GM23338 (cell line): ENCODE measurements at regions not wholly inside any gene's neighbourhood (a gene's known extent, or its start where the extent isn't known, plus 50 kb on each side); places are given as distances from the start of the nearest gene placed in this dataset.

Experiments used
- ATAC-seq: fragments of 200-7000 bp; cut with Tn5 transposase; 3 replicates; pipeline ENCODE4 v1.9.1; 2020
- DNase-seq: peaks from one replicate; pipeline ENCODE4 v3.0.0-alpha.2; 2015; ENCODE audit warnings: low spot score
- H2AFZ ChIP-seq: fragments of 200-600 bp; sonication (generic); 2 replicates; pipeline ENCODE4 v1.8.0; 2016; ENCODE audit warnings: antibody characterized with exemption, mild to moderate bottlenecking, moderate library complexity
- H3F3A ChIP-seq: fragments of 200-600 bp; sonication (generic); replicated peaks from 2 replicates; pipeline ENCODE4 v1.8.0; 2017; ENCODE audit warnings: antibody characterized with exemption, mixed run types, low read depth
- H3K27ac ChIP-seq: fragments of 200-600 bp; sonication (generic); 2 replicates; pipeline ENCODE4 v1.6.1; 2016; ENCODE audit warnings: low read depth
- H3K27me3 ChIP-seq: fragments of 200-600 bp; sonication (generic); 2 replicates; pipeline ENCODE4 v1.8.0; 2016; ENCODE audit warnings: mild to moderate bottlenecking, mixed run types, moderate library complexity; ENCODE audit not compliant: insufficient read depth
- H3K36me3 ChIP-seq: fragments of 200-600 bp; sonication (generic); 2 replicates; pipeline ENCODE4 v1.8.0; 2016; ENCODE audit warnings: mild to moderate bottlenecking; ENCODE audit not compliant: insufficient read depth
- H3K4me1 ChIP-seq: fragments of 200-600 bp; sonication (generic); 2 replicates; pipeline ENCODE4 v1.8.0; 2016; ENCODE audit warnings: mild to moderate bottlenecking, moderate library complexity; ENCODE audit not compliant: insufficient read depth
- H3K4me2 ChIP-seq: fragments of 200-600 bp; sonication (generic); 2 replicates; pipeline ENCODE4 v1.7.1; 2017; ENCODE audit warnings: mixed run types
- H3K4me3 ChIP-seq: fragments of 200-600 bp; sonication (generic); 2 replicates; pipeline ENCODE4 v1.6.1; 2016; ENCODE audit warnings: mixed run types
- H3K79me2 ChIP-seq: fragments of 200-600 bp; sonication (generic); replicated peaks from 2 replicates; pipeline ENCODE4 v1.8.0; 2017; ENCODE audit warnings: mild to moderate bottlenecking; ENCODE audit not compliant: insufficient read depth
- H3K9me2 ChIP-seq: fragments of 200-600 bp; sonication (generic); 2 replicates; pipeline ENCODE4 v1.8.0; 2017; ENCODE audit not compliant: insufficient read depth
- H4K20me1 ChIP-seq: fragments of 200-600 bp; sonication (generic); replicated peaks from 2 replicates; pipeline ENCODE4 v1.8.0; 2017; ENCODE audit warnings: mild to moderate bottlenecking; ENCODE audit not compliant: insufficient read depth
- H3K27ac Mint-ChIP-seq: 2 replicates; pipeline ENCODE4 v1.8.0; 2020; ENCODE audit warnings: inconsistent platforms, mild to moderate bottlenecking, moderate library complexity, mixed read lengths
- H3K27me3 Mint-ChIP-seq: 3 replicates; pipeline ENCODE4 v1.8.0; 2022; ENCODE audit warnings: low read depth, mild to moderate bottlenecking, moderate library complexity, mixed read lengths, inconsistent platforms; ENCODE audit not compliant: insufficient read depth, poor library complexity
- H3K36me3 Mint-ChIP-seq: 3 replicates; pipeline ENCODE4 v1.8.0; 2021; ENCODE audit warnings: low read depth, mild to moderate bottlenecking, inconsistent platforms, moderate library complexity, mixed read lengths
- H3K4me1 Mint-ChIP-seq: 3 replicates; pipeline ENCODE4 v1.8.0; 2020; ENCODE audit warnings: mild to moderate bottlenecking, inconsistent platforms, mixed read lengths
- H3K4me3 Mint-ChIP-seq: 3 replicates; pipeline ENCODE4 v1.8.0; 2021; ENCODE audit warnings: moderate library complexity, mild to moderate bottlenecking, inconsistent platforms, mixed read lengths
- H3K9me3 Mint-ChIP-seq: 3 replicates; pipeline ENCODE4 v1.8.0; 2020; ENCODE audit warnings: moderate library complexity, mild to moderate bottlenecking, inconsistent platforms, mixed read lengths
- CREB1 ChIP-seq: fragments of 250-450 bp; sonication (Bioruptor Pico); IDR thresholded peaks from 2 replicates; pipeline ENCODE4 v1.5.0; 2020; ENCODE audit warnings: low read depth, mild to moderate bottlenecking, moderate library complexity
- CTCF ChIP-seq, 2 experiments: fragments of 200-600 bp in 1 of 2; sonication (generic) in 1 of 2; conservative IDR thresholded peaks; 2 replicates each; pipeline versions ENCODE4 v1.5.1 to v1.6.1; 2016 to 2017; ENCODE audit warnings: antibody characterized with exemption in 2 of 2, low read depth in 2 of 2, mild to moderate bottlenecking in 2 of 2, moderate library complexity in 1 of 2
- ETS1 ChIP-seq: IDR thresholded peaks from 2 replicates; pipeline ENCODE4 v1.6.1; 2016; ENCODE audit warnings: antibody characterized with exemption
- EZH2 ChIP-seq: fragments of 200-600 bp; sonication (generic); IDR thresholded peaks from one replicate; pipeline ENCODE4 v1.8.0; 2017; ENCODE audit warnings: antibody characterized with exemption, mild to moderate bottlenecking, low read depth; ENCODE audit not compliant: unreplicated experiment
- EZH2phosphoT487 ChIP-seq: fragments of 200-600 bp; sonication (generic); IDR thresholded peaks from one replicate; pipeline ENCODE4 v1.8.1; 2018; ENCODE audit warnings: antibody characterized with exemption; ENCODE audit not compliant: unreplicated experiment
- JUNB ChIP-seq: IDR thresholded peaks from one replicate; pipeline ENCODE4 v1.6.1; 2016; ENCODE audit warnings: antibody characterized with exemption; ENCODE audit not compliant: unreplicated experiment
- NANOG ChIP-seq: IDR thresholded peaks from 2 replicates; pipeline ENCODE4 v1.6.1; 2016; ENCODE audit warnings: antibody characterized with exemption, borderline replicate concordance
- POLR2AphosphoS5 ChIP-seq: IDR thresholded peaks from 2 replicates; pipeline ENCODE4 v1.6.1; 2016; ENCODE audit warnings: antibody characterized with exemption, low read depth
- REST ChIP-seq: IDR thresholded peaks from one replicate; pipeline ENCODE4 v1.6.1; 2018; ENCODE audit warnings: antibody characterized with exemption; ENCODE audit not compliant: unreplicated experiment
- STAT1 ChIP-seq: IDR thresholded peaks from one replicate; pipeline ENCODE4 v1.6.1; 2016; ENCODE audit warnings: antibody characterized with exemption; ENCODE audit not compliant: unreplicated experiment
- ZNF114 ChIP-seq: fragments of 250-450 bp; sonication (Bioruptor Pico); IDR thresholded peaks from 2 replicates; pipeline ENCODE4 v1.5.0; 2020; ENCODE audit warnings: mild to moderate bottlenecking, moderate library complexity
- ZNF331 ChIP-seq: fragments of 250-450 bp; sonication (Bioruptor Pico); IDR thresholded peaks from 2 replicates; pipeline ENCODE4 v1.5.0; 2020; ENCODE audit warnings: low read depth, mild to moderate bottlenecking, moderate library complexity
- ZNF462 ChIP-seq: fragments of 250-450 bp; sonication (Bioruptor Pico); IDR thresholded peaks from 2 replicates; pipeline ENCODE4 v1.5.0; 2020; ENCODE audit warnings: mild to moderate bottlenecking, moderate library complexity

- DNase-seq: no peak
- Histone ChIP-seq H3K27me3 (no peaks in the 10 kb centered on the region), H4K20me1 (no peaks in the 10 kb centered on the region), H2AFZ (no peak overlapping the region), H3K4me1 (peaks cover 5% of the 10 kb centered on the region; the same call in 1 of the 2 replicates), H3K79me2 (no peaks in the 10 kb centered on the region), H3K9me2 (no peaks in the 10 kb centered on the region), H3K4me3 (no peak overlapping the region), H3F3A (no peaks in the 10 kb centered on the region), H3K27ac (no peak overlapping the region), H3K36me3 (no peaks in the 10 kb centered on the region), H3K4me2 (no peak overlapping the region)
- no peaks in the 10 kb centered on the region for H3K27me3 Mint-ChIP-seq
- peaks cover 4% of the 10 kb centered on the region; the same call in 2 of the 3 replicates for H3K9me3 Mint-ChIP-seq
- peaks cover 10% of the 10 kb centered on the region; the same call in 1 of the 3 replicates for H3K36me3 Mint-ChIP-seq
- no peak overlapping the region for H3K27ac Mint-ChIP-seq
- no peak overlapping the region for H3K4me3 Mint-ChIP-seq
- H3K4me1 Mint-ChIP-seq: peaks cover 20% of the 10 kb centered on the region
- no peak for TF ChIP-seq EZH2phosphoT487
- TF ChIP-seq ZNF114 (CRISPR knock-in tag): no peak
- TF ChIP-seq CREB1 (CRISPR knock-in tag): no peak
- TF ChIP-seq ZNF331 (CRISPR knock-in tag): no peak
- no peak for TF ChIP-seq CTCF (conservative IDR thresholded peaks at IDR 0.05; ENCODE audit: low read depth in 2 of 2)
- no peak for TF ChIP-seq JUNB
- TF ChIP-seq EZH2: no peak
- no peak for TF ChIP-seq POLR2AphosphoS5
- no peak for TF ChIP-seq ETS1
- no peak for TF ChIP-seq REST
- TF ChIP-seq STAT1: no peak
- TF ChIP-seq ZNF462 (CRISPR knock-in tag): no peak
- no peak for TF ChIP-seq NANOG
- no peak for ATAC-seq
Measured at GRCh38 chr5:104757915-104758314, 1195.3 kb upstream of the NUDT12 start.
